Type B pancreatic cell (in vitro differentiated cells): ENCODE measurements at regions not wholly inside any gene's neighbourhood (a gene's known extent, or its start where the extent isn't known, plus 50 kb on each side); places are given as distances from the start of the nearest gene placed in this dataset.
A peak's percentile ranks its signal among the peaks of the same experiment; 100 is the strongest.

Experiments
- DNase-seq: peaks from one replicate; pipeline ENCODE4 v3.0.0; 2021; ENCODE audit warnings: mixed read lengths; ENCODE audit not compliant: unreplicated experiment; ENCODE audit errors: extremely low spot score
- H3K27ac Mint-ChIP-seq: 2 replicates; pipeline ENCODE4 v1.8.0; 2021; ENCODE audit warnings: mild to moderate bottlenecking, mixed read lengths
- H3K27me3 Mint-ChIP-seq: 2 replicates; pipeline ENCODE4 v1.8.0; 2021; ENCODE audit warnings: mixed read lengths
- H3K36me3 Mint-ChIP-seq: 2 replicates; pipeline ENCODE4 v1.8.0; 2021; ENCODE audit warnings: mixed read lengths
- H3K4me1 Mint-ChIP-seq: one replicate; pipeline ENCODE4 v1.8.0; 2021; ENCODE audit warnings: mixed read lengths; ENCODE audit not compliant: unreplicated experiment
- H3K4me3 Mint-ChIP-seq: 2 replicates; pipeline ENCODE4 v1.8.0; 2021; ENCODE audit warnings: mild to moderate bottlenecking, mixed read lengths
- H3K9me3 Mint-ChIP-seq: 2 replicates; pipeline ENCODE4 v1.8.0; 2021; ENCODE audit warnings: mixed read lengths
- CTCF ChIP-seq: fragments of 200-600 bp; sonication (generic); conservative IDR thresholded peaks from 2 replicates; pipeline ENCODE4 v1.5.0; 2021; ENCODE audit warnings: antibody characterized with exemption, mild to moderate bottlenecking

GRCh38 chr9:109953813-109954497 is 174.0 kb downstream of the PALM2AKAP2 start:
- H3K9me3 Mint-ChIP-seq, result no peaks in the 10 kb centered on the region
- no peaks in the 10 kb centered on the region for H3K27me3 Mint-ChIP-seq
- TF ChIP-seq CTCF, result peak; percentile 56
- no peak for DNase-seq
- peaks cover 3% of the 10 kb centered on the region for H3K36me3 Mint-ChIP-seq
- H3K27ac Mint-ChIP-seq, result no peak overlapping the region
- peaks cover 10% of the 10 kb centered on the region for H3K4me1 Mint-ChIP-seq
- no peak overlapping the region for H3K4me3 Mint-ChIP-seq

- Mint-ChIP-seq H3K4me3 (peak overlapping the region; percentile 34), H3K4me1 (peaks cover 12% of the 10 kb centered on the region), H3K36me3 (peaks cover 3% of the 10 kb centered on the region), H3K27me3 (peaks cover 6% of the 10 kb centered on the region), H3K9me3 (no peaks in the 10 kb centered on the region), H3K27ac (peak overlapping the region; percentile 21)
- TF ChIP-seq CTCF, result no peak
- DNase-seq, result no peak
These were observed 176.9 kb downstream of the PALM2AKAP2 start for GRCh38 chr9:109956717-109957440.

- DNase-seq, result no peak
- Mint-ChIP-seq H3K36me3 (no peaks in the 10 kb centered on the region), H3K4me1 (peaks cover 12% of the 10 kb centered on the region), H3K27me3 (peaks cover 10% of the 10 kb centered on the region), H3K27ac (no peak overlapping the region), H3K9me3 (no peaks in the 10 kb centered on the region), H3K4me3 (no peak overlapping the region)
- no peak for TF ChIP-seq CTCF
These were observed 179.7 kb downstream of the PALM2AKAP2 start for GRCh38 chr9:109959679-109960078.

- H3K9me3 Mint-ChIP-seq, result no peaks in the 10 kb centered on the region
- no peak for DNase-seq
- no peak overlapping the region for H3K4me3 Mint-ChIP-seq
- TF ChIP-seq CTCF, result no peak
- peaks cover 14% of the 10 kb centered on the region for H3K4me1 Mint-ChIP-seq
- no peaks in the 10 kb centered on the region for H3K36me3 Mint-ChIP-seq
- H3K27me3 Mint-ChIP-seq, result peaks cover 10% of the 10 kb centered on the region
- H3K27ac Mint-ChIP-seq, result no peak overlapping the region
These were observed 181.6 kb downstream of the PALM2AKAP2 start for GRCh38 chr9:109961626-109962025.

GRCh38 chr9:109962215-109962614 is 182.2 kb downstream of the PALM2AKAP2 start:
- no peak for DNase-seq
- Mint-ChIP-seq H3K4me3 (no peak overlapping the region), H3K27me3 (peaks cover 10% of the 10 kb centered on the region), H3K4me1 (peaks cover 11% of the 10 kb centered on the region), H3K9me3 (no peaks in the 10 kb centered on the region), H3K36me3 (no peaks in the 10 kb centered on the region), H3K27ac (no peak overlapping the region)
- no peak for TF ChIP-seq CTCF
